ENCODE measurements at regions not wholly inside any gene's neighbourhood (a gene's known extent, or its start where the extent isn't known, plus 50 kb on each side); places are given as distances from the start of the nearest gene placed in this dataset.
"Not testable (repeated sequence)": the region's sequence is repeated elsewhere in the genome, so short reads cannot be mapped to it uniquely, and the experiment has no call there.

GRCh38 chr5:91283326-91283725 lies 99.8 kb downstream of the ARRDC3 start:
- DNase-seq: no peak

DNA sequence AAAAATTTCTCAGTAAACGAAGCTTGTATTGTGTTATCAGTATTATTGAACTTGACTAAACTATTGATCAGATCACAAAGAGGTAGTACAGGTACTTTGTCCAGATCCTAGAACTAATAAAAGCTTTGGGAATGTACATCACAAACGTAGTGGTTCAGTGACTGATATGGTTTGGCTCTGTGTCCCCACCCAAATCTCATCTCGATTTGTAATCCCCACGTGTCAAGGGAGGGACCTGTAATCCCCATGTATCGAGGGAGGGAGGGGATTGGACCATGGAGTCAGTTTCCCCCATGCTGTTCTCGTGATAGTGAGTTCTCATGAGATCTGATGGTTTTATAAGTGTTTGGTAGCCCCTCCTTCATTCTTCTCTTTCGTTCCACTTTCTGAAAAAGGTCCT lies 100.9 kb downstream of the ARRDC3 start:
- no peak for DNase-seq

DNA sequence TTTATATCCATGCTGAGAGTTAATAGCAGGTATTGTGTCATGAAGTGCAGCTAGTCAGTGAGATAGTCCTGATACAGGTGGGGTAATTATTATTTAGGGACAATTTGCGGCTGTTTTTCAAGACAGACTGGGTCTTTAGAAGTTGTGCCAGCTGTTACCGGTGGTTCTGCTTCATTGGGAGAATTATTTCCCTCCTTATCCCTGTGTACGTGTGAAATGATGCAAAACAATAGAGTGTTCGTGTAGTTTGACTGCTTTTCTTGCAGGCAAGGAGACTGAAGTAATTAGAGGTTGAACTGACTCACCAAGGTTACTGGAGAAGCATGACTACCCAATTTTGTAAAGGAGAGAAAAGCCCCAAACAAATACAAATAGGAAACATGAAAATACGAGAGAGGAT lies 101.7 kb downstream of the ARRDC3 start:
- DNase-seq: no peak

DNA sequence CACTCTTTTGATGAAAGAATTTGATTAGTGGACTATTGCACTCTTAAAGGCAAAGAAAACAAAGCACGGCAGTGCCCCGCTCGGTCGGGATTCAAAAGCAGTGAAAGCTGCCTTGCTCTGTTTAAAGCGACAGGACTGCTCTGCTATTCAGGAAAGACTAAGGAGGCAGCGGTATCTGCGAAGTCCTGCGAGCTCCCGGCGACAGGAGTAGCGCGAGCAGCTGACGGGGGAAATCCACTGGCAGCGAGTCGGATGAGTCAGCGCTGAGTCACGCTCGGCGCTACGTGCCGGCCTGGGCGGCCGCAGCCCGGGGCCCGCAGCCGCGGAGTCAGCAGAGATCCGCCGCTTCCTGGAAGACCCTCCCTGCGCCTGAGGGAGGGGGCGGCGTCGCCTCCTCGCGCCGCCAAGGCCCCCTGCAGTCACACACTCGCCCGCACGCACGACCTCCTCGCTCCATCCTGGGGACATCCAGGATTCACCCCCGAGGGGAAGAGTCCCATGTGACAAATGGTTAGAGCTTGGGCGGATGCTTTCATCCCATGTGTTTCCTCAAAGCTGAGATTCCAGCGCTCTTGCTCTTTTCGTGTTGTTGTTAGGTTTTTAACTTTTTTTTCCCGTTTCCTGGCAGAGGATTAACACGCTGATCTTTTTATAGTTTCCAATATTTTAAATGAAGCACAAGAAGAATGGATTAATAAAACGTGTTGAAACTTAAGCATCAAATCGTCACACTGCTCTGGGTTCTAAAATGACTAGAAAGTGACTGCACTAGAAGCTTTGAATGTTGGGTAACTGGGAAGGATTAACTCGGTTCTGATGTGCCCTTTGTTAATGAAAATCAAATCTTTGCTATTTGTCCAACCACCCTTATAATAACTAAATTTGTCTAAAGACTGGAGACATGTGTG lies 102.5 kb downstream of the ARRDC3 start:
- DNase-seq: peak; percentile 93

- DNase-seq: no peak
Measured at GRCh38 chr5:91277840-91278239, 105.3 kb downstream of the ARRDC3 start.

DNA sequence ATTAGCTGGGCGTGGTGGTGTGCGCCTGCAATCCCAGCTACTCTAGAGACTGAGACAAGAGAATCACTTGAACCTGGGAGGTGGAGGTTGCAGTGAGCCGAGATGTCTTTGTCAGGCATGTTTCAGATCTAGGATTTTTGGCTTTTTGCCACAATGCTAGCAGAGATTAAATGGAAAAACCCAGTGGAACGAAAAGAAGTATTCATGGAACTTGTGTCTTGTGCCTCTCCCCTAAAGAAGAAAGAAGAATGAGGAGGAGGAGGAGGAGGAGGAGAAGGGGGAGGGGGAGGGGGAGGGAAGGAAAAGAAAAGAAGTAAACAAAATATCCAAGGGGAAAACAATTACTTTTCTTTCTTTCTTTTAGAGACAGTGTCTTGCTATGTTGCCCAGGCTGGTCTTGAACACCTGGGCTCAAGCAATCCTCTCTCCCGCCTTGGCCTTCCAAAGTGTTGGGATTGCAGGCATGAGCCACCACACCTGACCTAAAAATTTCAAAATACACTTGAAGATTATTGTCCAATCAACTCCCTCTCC lies 106.0 kb downstream of the ARRDC3 start:
- no peak for DNase-seq

GRCh38 chr5:91272858-91273257 lies 110.3 kb downstream of the ARRDC3 start:
- no peak for DNase-seq

DNA sequence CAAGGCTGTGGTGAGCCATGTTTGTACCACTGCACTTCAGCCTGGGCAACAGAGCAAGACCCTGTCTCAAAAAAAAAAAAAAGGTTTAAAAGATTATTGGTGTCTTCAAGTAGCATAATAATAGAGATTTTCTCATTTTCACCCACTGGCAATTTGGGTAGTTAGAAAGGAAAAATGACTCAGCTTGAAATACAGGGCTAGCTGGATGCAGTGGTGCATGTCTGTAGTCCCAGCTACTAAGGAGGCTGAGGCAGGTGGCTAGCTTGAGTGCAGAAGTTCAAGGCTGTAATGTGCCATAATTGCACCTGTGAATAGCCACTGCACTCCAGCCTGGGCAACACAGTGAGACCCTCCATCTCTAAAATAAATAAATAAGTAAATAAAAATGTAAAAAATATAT lies 111.1 kb downstream of the ARRDC3 start:
- DNase-seq: no peak

DNA sequence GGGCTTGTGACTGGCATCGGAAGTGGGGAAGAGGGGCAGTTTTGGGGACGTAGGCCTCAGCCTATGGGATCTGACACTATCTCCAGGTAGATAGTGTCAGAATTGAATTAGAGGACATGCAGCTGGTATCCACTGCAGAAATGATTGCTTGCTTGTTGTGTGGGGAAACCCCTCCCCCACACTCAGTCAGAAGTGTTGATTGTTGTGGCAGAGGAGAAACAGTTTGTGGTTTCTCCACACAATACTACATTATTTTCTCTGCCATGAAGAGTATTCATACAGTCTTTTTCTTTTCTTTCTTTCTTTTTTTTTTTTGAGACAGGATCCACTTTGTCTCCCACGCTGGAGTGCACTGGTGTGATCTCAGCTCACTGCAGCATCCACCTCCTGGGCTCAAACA lies 113.9 kb downstream of the ARRDC3 start:
- no peak for DNase-seq

DNA sequence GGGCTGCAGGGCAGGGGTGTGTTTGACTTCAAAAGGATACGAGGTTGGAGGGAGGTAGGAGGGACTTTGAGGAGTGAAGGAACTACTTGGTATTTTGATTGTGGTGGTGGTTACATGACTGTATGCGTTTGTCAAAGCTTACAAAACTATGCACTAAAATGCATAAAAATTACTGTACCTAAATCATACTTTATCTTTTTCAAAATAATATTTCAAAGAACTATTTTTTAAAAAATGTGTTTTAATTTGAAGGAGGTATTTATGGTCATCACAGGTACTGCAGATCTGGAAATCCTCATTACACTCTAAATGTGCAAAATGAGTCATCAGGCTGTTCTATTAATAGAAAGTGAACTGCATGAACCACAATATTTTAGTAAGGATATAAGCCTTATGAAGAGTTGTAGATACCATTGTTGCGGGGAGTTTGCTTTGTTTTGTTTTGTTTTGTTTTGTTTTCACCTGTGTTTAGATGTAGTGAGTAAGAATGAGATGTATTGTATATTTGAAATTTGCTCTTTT lies 116.9 kb downstream of the ARRDC3 start:
- no peak for DNase-seq

GRCh38 chr5:91264311-91265051 lies 118.6 kb downstream of the ARRDC3 start:
- DNase-seq: no peak

DNA sequence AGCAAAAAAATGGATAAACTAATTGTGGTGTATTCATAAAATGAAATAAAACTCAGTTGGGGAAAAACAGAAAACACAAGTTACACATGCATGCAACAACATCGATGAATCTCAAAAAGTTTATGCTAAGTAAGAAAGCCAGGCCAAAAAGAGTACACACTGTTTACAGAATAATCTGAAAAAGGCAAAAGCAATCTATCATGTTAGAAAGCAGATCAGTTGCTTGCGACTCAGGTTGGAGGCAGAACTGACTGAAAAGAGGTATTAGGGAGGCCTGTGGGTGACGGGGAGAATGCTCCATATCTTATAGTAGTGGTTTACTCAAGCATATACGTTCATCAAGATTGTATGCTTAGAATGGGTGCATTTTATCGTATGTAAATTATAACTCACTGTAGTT lies 119.2 kb downstream of the ARRDC3 start:
- DNase-seq: no peak

- no peak for DNase-seq
Measured at GRCh38 chr5:91257301-91257700, 125.8 kb downstream of the ARRDC3 start.

GRCh38 chr5:91256142-91256524 lies 127.0 kb downstream of the ARRDC3 start:
- no peak for DNase-seq

DNA sequence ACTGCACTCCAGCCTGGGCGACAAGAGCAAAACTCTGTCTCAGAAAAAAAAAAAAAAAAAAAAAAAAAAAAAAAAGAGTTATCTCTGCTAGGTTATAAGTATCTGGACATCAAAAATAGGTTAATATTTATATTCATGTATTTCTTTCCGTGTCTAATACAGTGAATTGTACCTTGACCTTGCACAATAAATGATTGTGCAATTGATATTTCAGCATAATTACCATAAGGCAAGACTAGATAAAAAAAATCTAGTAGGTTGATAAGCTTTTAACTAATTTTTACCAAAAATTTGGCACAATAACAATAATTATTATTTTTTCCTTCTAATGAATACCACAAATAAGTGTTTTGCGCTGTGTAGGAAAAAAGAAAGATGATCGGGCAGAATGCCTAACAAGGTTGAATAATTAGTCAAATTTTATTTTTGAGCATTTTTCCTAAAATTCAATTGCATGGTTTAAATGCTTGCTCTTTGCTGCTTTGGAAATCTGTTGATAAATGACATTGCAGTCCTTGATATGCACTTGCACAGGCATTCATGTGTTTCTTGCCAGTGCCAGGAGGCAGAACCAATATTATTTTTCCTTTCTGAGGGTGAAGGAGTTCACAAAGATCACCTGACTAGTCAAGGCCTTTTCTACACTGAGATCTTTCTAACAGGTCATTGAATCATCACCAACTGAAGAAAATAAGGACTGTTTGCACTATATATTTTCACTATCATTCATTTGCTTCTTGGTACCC lies 127.5 kb downstream of the ARRDC3 start:
- no peak for DNase-seq

DNA sequence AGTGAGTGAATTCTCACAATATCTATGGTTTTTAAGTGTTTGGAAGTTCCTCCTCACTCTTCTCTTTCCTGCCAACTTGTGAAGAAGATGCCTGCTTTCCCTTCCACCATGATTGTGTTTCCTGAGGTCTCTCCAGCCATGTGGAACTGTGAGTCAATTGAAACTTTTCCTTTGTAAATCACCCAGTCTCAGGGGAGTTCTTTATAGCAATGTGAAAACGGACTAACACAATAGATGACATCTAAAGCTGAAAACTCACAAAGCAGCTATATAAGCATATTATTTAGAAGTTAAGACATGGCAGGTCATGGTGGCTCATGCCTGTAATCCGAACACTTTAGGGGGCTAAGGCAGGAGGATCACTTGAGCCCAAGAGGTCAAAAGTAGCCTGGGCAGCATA lies 130.2 kb downstream of the ARRDC3 start:
- no peak for DNase-seq

GRCh38 chr5:91245871-91246270 lies 137.2 kb downstream of the ARRDC3 start:
- DNase-seq: no peak

- no peak for DNase-seq
Measured at GRCh38 chr5:91245074-91245452, 138.1 kb downstream of the ARRDC3 start.

DNA sequence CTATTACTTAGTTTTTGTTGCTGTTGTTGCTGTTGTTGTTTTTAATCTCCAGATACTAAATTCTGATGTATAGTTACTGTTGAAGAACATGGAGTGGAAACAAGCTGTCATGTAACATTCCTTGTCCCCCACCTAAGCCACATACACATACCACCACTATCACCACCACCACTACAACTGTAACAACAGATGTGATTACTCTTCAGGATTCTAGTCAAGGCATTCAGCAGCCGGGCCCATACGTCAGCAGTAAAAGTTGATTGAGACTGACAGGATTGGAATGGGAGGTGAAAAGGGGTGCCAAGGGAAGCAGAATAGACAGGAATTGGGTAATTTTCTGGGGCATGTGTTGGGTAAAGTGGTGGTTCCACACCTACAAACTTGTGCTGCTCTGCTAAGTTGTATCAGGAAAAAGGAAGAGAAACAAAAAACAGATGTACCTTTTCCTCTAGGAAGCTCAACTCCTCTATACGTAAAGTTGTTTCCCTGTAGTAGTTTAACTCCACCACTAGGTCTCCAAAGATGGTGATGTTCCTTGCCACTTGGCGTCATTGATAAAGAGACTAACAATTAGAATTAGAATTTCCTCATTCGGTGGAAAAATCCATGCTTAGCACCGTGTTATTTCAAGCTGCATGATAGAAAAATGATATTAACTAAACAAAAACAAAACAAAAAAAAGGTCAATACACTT lies 138.6 kb downstream of the ARRDC3 start:
- no peak for DNase-seq

- no peak for DNase-seq
Measured at GRCh38 chr5:91243852-91244251, 139.3 kb downstream of the ARRDC3 start.

- no peak for DNase-seq
Measured at GRCh38 chr5:91243286-91243685, 139.8 kb downstream of the ARRDC3 start.

- not testable (repeated sequence) for DNase-seq
Measured at GRCh38 chr5:91241460-91241859, 141.7 kb downstream of the ARRDC3 start.

Data from stimulated activated CD4-positive, alpha-beta T cell treated with anti-CD3 and anti-CD28 coated beads, Interleukin-4, amount 100 ng/mL, for 1 hour (primary cell).